Stimulated activated CD4-positive, alpha-beta T cell treated with anti-CD3 and anti-CD28 coated beads, Interleukin-15, amount 100 ng/mL, for 48 hours (primary cell): ENCODE measurements at regions not wholly inside any gene's neighbourhood (a gene's known extent, or its start where the extent isn't known, plus 50 kb on each side); places are given as distances from the start of the nearest gene placed in this dataset.
"Not testable (repeated sequence)": the region's sequence is repeated elsewhere in the genome, so short reads cannot be mapped to it uniquely, and the experiment has no call there.

Source experiments
- DNase-seq, 2 donors: peaks; one replicate each; pipeline ENCODE4 v3.0.0-alpha.2; 2020; ENCODE audit warnings: low read depth in 2 of 2

- no peak for DNase-seq
Measured at GRCh38 chr18:77329651-77330050, 80.0 kb downstream of the GALR1 start.

- no peak for DNase-seq
Measured at GRCh38 chr18:77334876-77335275, 85.2 kb downstream of the GALR1 start.

DNA sequence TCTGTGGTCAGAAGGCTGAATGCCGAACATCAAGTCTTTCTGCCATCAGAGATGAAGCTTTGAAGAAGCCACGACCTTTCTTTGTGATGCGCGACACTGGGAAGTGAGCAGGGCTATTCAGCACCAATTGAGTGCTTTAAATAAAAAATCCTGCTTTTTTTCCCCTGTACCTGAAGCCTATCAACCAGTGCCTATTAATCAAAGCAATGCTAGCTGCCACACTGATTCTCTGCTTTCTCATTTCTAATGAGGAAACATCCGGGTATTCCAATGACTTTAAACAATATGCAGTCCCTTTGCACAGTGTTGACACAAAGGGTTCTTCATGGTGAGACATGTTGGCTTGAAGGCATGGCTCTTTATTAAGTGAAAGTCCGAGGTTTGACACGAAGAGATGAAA lies 88.0 kb downstream of the GALR1 start:
- no peak for DNase-seq

- no peak for DNase-seq
Measured at GRCh38 chr18:77339093-77339492, 89.4 kb downstream of the GALR1 start.

DNA sequence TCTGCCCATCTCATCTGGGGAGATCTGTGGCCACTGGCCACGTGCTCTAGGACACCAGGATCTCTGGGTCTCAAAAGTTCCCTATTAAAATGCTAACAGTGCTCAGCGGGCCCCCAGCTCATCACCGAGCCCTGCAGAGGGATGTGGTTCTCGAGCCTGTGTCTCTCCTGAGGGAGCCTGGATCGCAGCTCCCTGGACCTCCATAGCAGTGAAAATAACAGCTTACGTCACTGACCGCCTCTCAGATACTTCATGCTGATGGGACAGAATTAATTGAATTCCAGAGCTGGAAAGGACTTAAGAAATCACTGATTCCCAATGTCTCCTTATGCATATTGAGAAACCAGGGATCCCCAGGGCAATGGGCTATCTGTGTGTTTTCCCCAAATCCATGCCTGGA lies 90.0 kb downstream of the GALR1 start:
- DNase-seq, result no peak

- DNase-seq, result no peak
Measured at GRCh38 chr18:77340815-77341214, 91.2 kb downstream of the GALR1 start.

DNA sequence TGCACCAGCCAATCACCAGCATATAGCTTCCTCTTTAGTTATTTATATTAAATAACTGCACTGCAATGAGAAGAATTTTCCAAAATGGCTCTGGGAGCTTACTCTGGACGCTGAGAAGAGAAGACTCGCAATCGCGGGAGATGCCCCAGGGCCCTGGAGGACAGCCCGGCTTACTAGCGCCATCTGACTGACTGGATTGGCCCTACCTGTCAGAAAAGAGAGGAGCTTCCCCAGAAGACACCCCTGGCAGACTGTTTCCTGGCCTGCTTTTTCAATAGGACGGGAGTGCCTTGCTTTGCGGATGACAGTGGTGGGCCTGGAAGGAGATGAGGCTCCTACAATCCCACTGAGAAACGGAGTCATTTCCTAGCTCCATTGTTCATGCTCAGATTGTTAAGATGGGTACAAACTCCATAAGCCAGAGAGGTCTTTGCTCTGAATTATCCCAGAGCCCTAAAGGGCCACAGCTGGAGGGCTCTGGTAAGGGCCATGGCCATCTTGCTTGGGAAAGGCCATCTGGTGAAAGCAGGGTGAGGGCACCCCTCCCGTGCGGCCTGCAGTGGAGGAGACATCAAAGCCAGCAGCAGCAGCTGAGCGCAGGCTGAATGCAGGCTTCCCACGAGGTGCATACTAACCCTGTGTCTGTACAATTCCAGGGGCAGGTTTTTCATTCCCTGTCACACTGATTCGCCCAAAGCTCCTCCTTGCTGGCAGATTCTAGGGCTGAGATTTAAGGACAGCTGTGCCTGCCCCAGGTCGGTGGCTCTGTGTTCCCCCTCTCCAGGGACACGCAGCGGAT lies 92.1 kb downstream of the GALR1 start:
- DNase-seq, result no peak

- no peak for DNase-seq
Measured at GRCh38 chr18:77342736-77343135, 93.1 kb downstream of the GALR1 start.

- DNase-seq, result no peak
Measured at GRCh38 chr18:77343846-77344510, 94.3 kb downstream of the GALR1 start.

- DNase-seq, result no peak
Measured at GRCh38 chr18:77344786-77345500, 95.3 kb downstream of the GALR1 start.

DNA sequence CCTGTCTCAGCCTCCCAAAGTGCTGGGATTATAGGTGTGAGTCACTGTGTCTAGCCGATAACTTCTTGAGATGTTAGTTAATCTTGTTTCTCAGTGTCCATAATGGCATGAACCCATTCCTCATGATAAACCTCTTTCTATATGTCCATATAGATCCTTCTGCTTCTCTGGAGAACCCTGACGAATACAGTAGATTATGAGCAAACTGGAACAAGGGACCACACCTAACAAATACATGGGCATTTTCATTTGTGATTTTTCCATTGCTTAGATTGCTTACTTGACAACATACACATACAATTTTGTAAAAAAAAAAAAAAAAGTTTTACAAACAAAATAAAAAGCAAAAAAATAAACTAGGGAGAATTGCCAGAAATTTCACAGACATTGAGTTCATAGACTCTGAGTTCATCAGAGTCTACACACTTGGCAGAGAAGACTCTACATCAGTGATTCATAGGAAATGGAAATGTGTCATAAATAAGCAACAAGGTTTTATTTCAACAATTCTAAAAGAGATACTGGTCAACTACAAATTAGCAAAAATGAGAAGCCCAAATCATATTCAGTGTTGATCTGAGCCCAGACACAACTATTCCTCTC lies 96.7 kb downstream of the GALR1 start:
- DNase-seq, result no peak

- DNase-seq, result not testable (repeated sequence)
Measured at GRCh38 chr18:77353349-77353748, 103.7 kb downstream of the GALR1 start.

DNA sequence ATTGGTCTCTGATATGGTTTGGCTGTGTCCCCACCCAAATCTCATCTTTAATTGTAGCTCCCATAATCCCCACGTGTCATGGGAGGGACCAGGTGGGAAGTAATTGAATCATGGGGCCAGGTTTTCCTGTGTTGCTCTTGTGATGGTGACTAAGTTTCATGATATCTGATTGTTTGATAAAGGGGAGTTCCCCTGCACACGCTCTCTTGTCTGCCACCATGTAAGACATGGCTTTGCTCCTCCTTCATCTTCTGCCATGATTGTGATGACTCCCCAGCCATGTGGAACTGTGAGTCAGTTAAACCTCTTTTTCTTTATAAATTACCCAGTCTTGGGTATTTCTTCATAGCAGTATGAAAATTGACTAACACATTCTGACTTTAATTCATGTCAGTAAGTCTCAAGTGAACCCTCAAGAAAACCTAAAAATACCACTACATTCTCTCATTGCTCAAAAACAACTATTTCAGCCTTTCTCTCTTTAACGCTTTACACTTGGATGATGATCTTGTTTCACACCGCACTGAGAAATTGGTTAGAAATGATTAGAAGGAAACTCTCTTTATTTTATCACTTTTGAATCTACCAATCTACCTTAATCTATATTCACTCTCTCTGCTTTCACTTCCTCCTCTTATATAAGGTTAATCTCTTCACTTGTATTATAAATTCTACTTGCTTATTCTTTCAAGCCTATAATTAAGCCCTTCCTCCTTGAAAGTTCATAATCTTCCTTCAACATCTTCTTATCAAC lies 110.1 kb downstream of the GALR1 start:
- DNase-seq, result no peak

GRCh38 chr18:77360315-77361190 lies 110.9 kb downstream of the GALR1 start:
- DNase-seq, result no peak

GRCh38 chr18:77361382-77361781 lies 111.7 kb downstream of the GALR1 start:
- DNase-seq, result no peak

DNA sequence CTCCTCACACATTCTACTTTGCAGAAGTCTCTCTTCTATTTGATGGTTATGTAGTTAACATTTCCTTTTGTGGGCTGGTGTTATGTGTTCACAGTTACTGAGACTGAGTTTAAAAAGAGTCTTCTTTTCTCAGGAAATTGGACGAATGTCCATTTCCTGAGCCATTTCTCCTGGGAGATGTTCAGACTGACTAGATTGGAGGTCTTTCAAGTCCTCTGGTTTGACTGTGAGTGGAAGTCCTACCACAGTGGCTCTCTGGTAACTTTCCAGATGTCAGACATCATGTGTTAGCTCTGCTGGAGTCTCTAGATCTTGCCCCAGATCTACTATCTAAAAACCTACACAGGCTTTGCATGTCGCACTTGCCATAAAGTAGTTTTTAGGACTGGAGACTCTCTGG lies 116.0 kb downstream of the GALR1 start:
- DNase-seq, result no peak

GRCh38 chr18:77366067-77366719 lies 116.5 kb downstream of the GALR1 start:
- DNase-seq, result no peak

GRCh38 chr18:77366720-77367641 lies 117.3 kb downstream of the GALR1 start:
- DNase-seq, result no peak

DNA sequence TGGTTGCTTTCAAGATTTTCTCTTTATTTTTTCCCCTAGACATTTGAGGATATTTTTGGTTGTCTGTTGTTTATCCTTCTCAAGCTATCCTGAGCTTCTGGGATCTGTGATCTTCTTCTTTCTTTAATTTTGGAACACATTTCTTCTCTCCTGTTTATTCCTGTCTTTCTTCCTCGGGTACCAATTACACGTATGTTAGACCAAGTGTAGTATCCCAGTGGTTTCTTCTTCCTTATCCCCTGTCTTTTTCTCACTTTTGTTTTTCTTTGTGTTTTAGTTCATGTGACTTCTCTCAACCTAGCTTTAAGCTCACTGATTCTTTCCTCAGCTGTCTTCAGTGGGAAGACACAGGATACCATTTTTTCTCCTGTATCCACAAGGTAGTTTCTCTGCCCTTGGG lies 120.0 kb downstream of the GALR1 start:
- DNase-seq, result no peak
